ENCODE measurements at regions not wholly inside any gene's neighbourhood (a gene's known extent, or its start where the extent isn't known, plus 50 kb on each side); places are given as distances from the start of the nearest gene placed in this dataset.

DNA sequence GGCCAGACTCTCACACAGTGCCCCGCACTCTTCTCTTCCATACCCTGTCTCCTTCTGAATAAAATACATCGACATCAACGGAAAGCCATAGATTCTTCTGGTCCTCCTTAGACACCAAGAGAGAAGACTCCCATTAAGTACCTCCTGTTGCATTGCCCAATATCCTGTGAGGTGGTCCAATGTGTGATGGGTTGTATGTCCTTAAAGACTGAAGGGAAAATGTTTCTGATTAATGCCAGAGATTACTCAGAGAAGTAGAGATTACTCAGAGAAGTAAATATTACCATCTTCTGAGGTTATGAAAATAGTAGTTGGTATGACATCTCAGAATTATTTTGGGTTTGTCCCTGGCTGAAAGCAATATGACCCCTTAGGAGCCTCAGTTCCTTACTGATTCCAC is 60.8 kb upstream of the GALNT15 start:
- H3K4me3 ChIP-seq, result no peak overlapping the region
- no peaks in the 10 kb centered on the region for H3K9me3 ChIP-seq
- H3K36me3 ChIP-seq, result no peaks in the 10 kb centered on the region
- DNase-seq, result no peak
- no peaks in the 10 kb centered on the region for H3K27me3 ChIP-seq
- TF ChIP-seq, protein P1, sequence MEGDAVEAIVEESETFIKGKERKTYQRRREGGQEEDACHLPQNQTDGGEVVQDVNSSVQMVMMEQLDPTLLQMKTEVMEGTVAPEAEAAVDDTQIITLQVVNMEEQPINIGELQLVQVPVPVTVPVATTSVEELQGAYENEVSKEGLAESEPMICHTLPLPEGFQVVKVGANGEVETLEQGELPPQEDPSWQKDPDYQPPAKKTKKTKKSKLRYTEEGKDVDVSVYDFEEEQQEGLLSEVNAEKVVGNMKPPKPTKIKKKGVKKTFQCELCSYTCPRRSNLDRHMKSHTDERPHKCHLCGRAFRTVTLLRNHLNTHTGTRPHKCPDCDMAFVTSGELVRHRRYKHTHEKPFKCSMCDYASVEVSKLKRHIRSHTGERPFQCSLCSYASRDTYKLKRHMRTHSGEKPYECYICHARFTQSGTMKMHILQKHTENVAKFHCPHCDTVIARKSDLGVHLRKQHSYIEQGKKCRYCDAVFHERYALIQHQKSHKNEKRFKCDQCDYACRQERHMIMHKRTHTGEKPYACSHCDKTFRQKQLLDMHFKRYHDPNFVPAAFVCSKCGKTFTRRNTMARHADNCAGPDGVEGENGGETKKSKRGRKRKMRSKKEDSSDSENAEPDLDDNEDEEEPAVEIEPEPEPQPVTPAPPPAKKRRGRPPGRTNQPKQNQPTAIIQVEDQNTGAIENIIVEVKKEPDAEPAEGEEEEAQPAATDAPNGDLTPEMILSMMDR (IDR thresholded peaks at IDR 0.05), result no peak
- no peak for TF ChIP-seq POLR2A (IDR thresholded peaks at IDR 0.05)
- no peak for TF ChIP-seq EP300 (IDR thresholded peaks at IDR 0.05)
- H3K4me1 ChIP-seq (ENCODE audit: insufficient read depth), result peaks cover 18% of the 10 kb centered on the region
- intact Hi-C loops (cut with DNase I), result no loop called here
- H3K27ac ChIP-seq, result peak overlapping the region in 1 of 2 donors; percentile 68
- WGBS, 3 donors, result 74 to 98% (median 97%) methylated on average over 3 of the region's 3 CpGs

DNA sequence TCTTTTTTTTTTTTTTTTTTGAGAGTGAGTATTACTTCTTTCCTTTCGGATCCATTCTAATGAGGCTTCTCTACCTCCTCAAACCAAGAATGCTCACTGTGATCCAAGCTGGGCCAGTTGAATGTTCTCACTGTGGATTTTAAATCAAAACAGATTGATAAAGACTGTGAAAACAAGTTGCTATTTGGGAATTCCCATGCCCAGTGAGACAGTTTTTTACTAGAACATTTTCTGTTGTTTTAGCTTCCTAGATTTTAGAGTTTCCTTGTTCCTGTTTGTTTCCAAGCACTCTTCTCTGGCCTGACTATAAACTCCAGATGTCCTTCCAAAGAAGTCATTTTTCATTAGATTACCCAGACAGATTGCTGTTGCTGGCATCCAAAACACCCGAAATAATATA is 60.1 kb upstream of the GALNT15 start:
- H3K4me3 ChIP-seq, result no peak overlapping the region
- peak in 1 of 5 donors; percentile 28 for DNase-seq
- H3K4me1 ChIP-seq (ENCODE audit: insufficient read depth), result peaks cover 18% of the 10 kb centered on the region
- no peaks in the 10 kb centered on the region for H3K36me3 ChIP-seq
- 5 to 18% (median 15%) methylated on average over 2 of the region's 2 CpGs for WGBS, 3 donors
- TF ChIP-seq, protein P1 (IDR thresholded peaks at IDR 0.05), result no peak
- TF ChIP-seq EP300 (IDR thresholded peaks at IDR 0.05) (no peak), POLR2A (IDR thresholded peaks at IDR 0.05) (no peak)
- H3K9me3 ChIP-seq, result no peaks in the 10 kb centered on the region
- peak overlapping the region; percentile 42 to 68 for H3K27ac ChIP-seq
- no peaks in the 10 kb centered on the region for H3K27me3 ChIP-seq
- intact Hi-C loops (cut with DNase I), result no loop called here

DNA sequence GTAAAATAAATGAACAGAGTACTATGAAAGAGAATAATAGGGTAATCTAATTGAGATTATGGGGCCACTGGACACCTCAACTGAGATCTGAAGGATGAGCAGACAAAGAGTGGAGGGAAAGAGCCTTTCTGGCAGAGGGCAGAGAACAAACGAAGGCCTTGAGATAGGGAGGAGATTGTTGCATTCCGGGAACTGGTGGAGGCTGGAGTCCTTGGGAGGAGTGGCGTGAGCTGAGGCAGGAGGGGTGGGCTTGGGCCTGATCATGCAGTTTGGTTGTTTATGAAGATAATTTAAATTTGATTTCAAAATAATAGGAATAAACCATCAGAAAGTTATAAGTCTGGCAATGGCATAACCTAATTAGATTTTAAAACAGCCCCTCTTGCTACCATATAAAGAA is 59.5 kb upstream of the GALNT15 start:
- WGBS, 3 donors, result 8 to 19% (median 12%) methylated on average over 3 of the region's 3 CpGs
- TF ChIP-seq, protein P1 (IDR thresholded peaks at IDR 0.05), result no peak
- TF ChIP-seq EP300 (IDR thresholded peaks at IDR 0.05) (no peak), POLR2A (IDR thresholded peaks at IDR 0.05) (no peak)
- intact Hi-C loops (cut with DNase I), result no loop called here
- H3K27me3 ChIP-seq, result no peaks in the 10 kb centered on the region
- peak overlapping the region; percentile 42 to 68 for H3K27ac ChIP-seq
- peak in 1 of 5 donors; percentile 45 for DNase-seq
- no peaks in the 10 kb centered on the region for H3K9me3 ChIP-seq
- no peaks in the 10 kb centered on the region for H3K36me3 ChIP-seq
- H3K4me1 ChIP-seq (ENCODE audit: insufficient read depth), result peaks cover 18% of the 10 kb centered on the region
- H3K4me3 ChIP-seq, result no peak overlapping the region

DNA sequence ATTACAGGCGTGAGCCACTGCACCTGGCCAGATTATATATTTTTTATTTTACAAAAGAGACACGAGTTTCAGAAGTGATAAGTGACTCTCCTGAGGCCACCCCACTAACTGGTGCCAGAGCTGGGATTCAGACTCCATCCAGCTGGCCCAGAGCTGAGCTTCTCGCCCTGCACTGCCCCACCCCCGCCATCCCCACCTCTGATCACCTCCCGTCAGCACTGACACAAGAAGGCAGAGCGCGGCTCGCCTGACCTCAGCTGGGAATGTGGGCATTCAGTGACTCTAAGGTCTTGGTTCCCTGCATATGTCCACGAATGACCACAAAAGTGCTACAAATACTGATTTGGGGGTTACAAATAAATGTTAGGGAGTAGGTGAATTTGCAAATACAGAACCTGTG is 56.1 kb upstream of the GALNT15 start:
- Histone ChIP-seq H3K27me3 (no peaks in the 10 kb centered on the region), H3K4me3 (no peak overlapping the region), H3K36me3 (no peaks in the 10 kb centered on the region), H3K27ac (no peak overlapping the region), H3K9me3 (no peaks in the 10 kb centered on the region), H3K4me1 (ENCODE audit: insufficient read depth) (peaks cover 13% of the 10 kb centered on the region)
- 88 to 89% (median 89%) methylated on average over 9 of the region's 9 CpGs for WGBS, 3 donors
- DNase-seq, result no peak
- TF ChIP-seq, protein P1 (IDR thresholded peaks at IDR 0.05), result no peak
- no peak for TF ChIP-seq POLR2A (IDR thresholded peaks at IDR 0.05)
- TF ChIP-seq EP300 (IDR thresholded peaks at IDR 0.05), result no peak
- intact Hi-C loops (cut with DNase I), result no loop called here

DNA sequence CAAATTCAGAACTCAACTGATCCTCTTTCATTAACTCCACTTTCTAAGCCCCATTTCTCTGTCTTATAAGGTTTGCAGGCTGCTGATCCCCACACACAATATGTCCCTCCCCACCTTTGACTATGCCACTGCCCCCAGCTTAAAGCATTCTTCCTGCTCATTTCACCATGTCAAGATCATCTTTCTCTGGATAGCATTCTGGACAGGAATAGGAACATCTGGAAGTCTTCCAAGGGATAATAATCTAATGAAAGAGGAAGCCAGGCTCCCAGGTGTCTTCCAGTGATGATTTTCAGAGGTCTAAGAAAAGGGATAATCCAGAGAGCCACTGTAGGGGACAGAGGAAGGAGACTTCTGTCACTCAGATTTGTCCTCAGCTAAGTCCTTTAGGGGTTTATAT is 54.6 kb upstream of the GALNT15 start:
- H3K27ac ChIP-seq, result no peak overlapping the region
- intact Hi-C loops (cut with DNase I), result no loop called here
- no peaks in the 10 kb centered on the region for H3K9me3 ChIP-seq
- no peaks in the 10 kb centered on the region for H3K27me3 ChIP-seq
- H3K36me3 ChIP-seq, result no peaks in the 10 kb centered on the region
- no peak overlapping the region for H3K4me3 ChIP-seq
- DNase-seq, result no peak
- TF ChIP-seq POLR2A (IDR thresholded peaks at IDR 0.05) (no peak), EP300 (IDR thresholded peaks at IDR 0.05) (no peak)
- TF ChIP-seq, protein P1 (IDR thresholded peaks at IDR 0.05), result no peak
- peaks cover 13% of the 10 kb centered on the region for H3K4me1 ChIP-seq (ENCODE audit: insufficient read depth)
